ENCODE measurements at regions not wholly inside any gene's neighbourhood (a gene's known extent, or its start where the extent isn't known, plus 50 kb on each side); places are given as distances from the start of the nearest gene placed in this dataset.

GRCh38 chr6:44530910-44531234 is 143.4 kb downstream of the CDC5L start:
- no peak for DNase-seq (ENCODE audit: low read depth)
- no peak overlapping the region for H3K4me3 ChIP-seq (ENCODE audit: low read depth, low read length)
- no peak for TF ChIP-seq CTCF (IDR thresholded peaks at IDR 0.05; ENCODE audit: insufficient read depth, low read length)

- TF ChIP-seq CTCF (IDR thresholded peaks at IDR 0.05; ENCODE audit: insufficient read depth, low read length): no peak
Observed at GRCh38 chr6:44531442-44532015, 144.0 kb downstream of the CDC5L start.

GRCh38 chr6:44533421-44533820 is 145.9 kb downstream of the CDC5L start:
- no peak for TF ChIP-seq CTCF (IDR thresholded peaks at IDR 0.05; ENCODE audit: insufficient read depth, low read length)
- no peak overlapping the region for H3K4me3 ChIP-seq (ENCODE audit: low read depth, low read length)
- DNase-seq (ENCODE audit: low read depth): no peak

More at GRCh38 chr6:44531442-44532015, 144.0 kb downstream of the CDC5L start:
- no peak for DNase-seq (ENCODE audit: low read depth)
- no peak overlapping the region for H3K4me3 ChIP-seq (ENCODE audit: low read depth, low read length)

- no peak overlapping the region for H3K4me3 ChIP-seq (ENCODE audit: low read depth, low read length)
- no peak for TF ChIP-seq CTCF (IDR thresholded peaks at IDR 0.05; ENCODE audit: insufficient read depth, low read length)
- no peak for DNase-seq (ENCODE audit: low read depth)
Observed at GRCh38 chr6:44534291-44534690, 146.8 kb downstream of the CDC5L start.

- no peak for TF ChIP-seq CTCF (IDR thresholded peaks at IDR 0.05; ENCODE audit: insufficient read depth, low read length)
- H3K4me3 ChIP-seq (ENCODE audit: low read depth, low read length): no peak overlapping the region
- no peak for DNase-seq (ENCODE audit: low read depth)
Observed at GRCh38 chr6:44535446-44535845, 147.9 kb downstream of the CDC5L start.

- DNase-seq (ENCODE audit: low read depth): no peak
- TF ChIP-seq CTCF (IDR thresholded peaks at IDR 0.05; ENCODE audit: insufficient read depth, low read length): no peak
Observed at GRCh38 chr6:44535967-44536366, 148.5 kb downstream of the CDC5L start.

More at GRCh38 chr6:44535967-44536366, 148.5 kb downstream of the CDC5L start:
- no peak overlapping the region for H3K4me3 ChIP-seq (ENCODE audit: low read depth, low read length)
